ENCODE measurements at regions not wholly inside any gene's neighbourhood (a gene's known extent, or its start where the extent isn't known, plus 50 kb on each side); places are given as distances from the start of the nearest gene placed in this dataset.
"Not testable (repeated sequence)": the region's sequence is repeated elsewhere in the genome, so short reads cannot be mapped to it uniquely, and the experiment has no call there.

GRCh38 chrX:132302687-132303086 lies 83.4 kb upstream of the RAP2C start:
- not testable (repeated sequence) for H3K4me1 Mint-ChIP-seq (ENCODE audit: low read depth, unreplicated experiment); H3K27ac Mint-ChIP-seq (ENCODE audit: unreplicated experiment); H3K27me3 ChIP-seq (ENCODE audit: insufficient read depth, low read length); H3K4me1 ChIP-seq (ENCODE audit: insufficient read depth, low read length); H3K27ac ChIP-seq (ENCODE audit: low read depth, low read length); H2AFZ ChIP-seq (ENCODE audit: low read depth, low read length); H3K4me3 Mint-ChIP-seq (ENCODE audit: unreplicated experiment); H3K79me2 ChIP-seq (ENCODE audit: insufficient read depth, low read length); H3K36me3 Mint-ChIP-seq (ENCODE audit: low read depth, unreplicated experiment); H3K9ac ChIP-seq (ENCODE audit: low read length); DNase-seq (ENCODE audit: low read depth); H3K9me3 ChIP-seq (ENCODE audit: insufficient read depth, low read depth, low read length); H3K4me2 ChIP-seq (ENCODE audit: low read length); H3K4me3 ChIP-seq (ENCODE audit: insufficient read depth, low read depth, low read length); FAIRE-seq; H4K20me1 ChIP-seq (ENCODE audit: insufficient read depth, low read length); H3K9me3 Mint-ChIP-seq (ENCODE audit: unreplicated experiment); H3K36me3 ChIP-seq (ENCODE audit: insufficient read depth, low read length); H3K27me3 Mint-ChIP-seq (ENCODE audit: low read depth, unreplicated experiment)

GRCh38 chrX:132294776-132295495 lies 75.7 kb upstream of the RAP2C start:
- no peaks in the 10 kb centered on the region for H3K4me1 ChIP-seq (ENCODE audit: insufficient read depth, low read length)
- no peaks in the 10 kb centered on the region for H3K36me3 Mint-ChIP-seq (ENCODE audit: low read depth, unreplicated experiment)
- H3K9ac ChIP-seq (ENCODE audit: low read length): no peak overlapping the region
- no peak overlapping the region for H3K27ac Mint-ChIP-seq (ENCODE audit: unreplicated experiment)
- H3K36me3 ChIP-seq (ENCODE audit: insufficient read depth, low read length): no peaks in the 10 kb centered on the region
- H3K79me2 ChIP-seq (ENCODE audit: insufficient read depth, low read length): no peaks in the 10 kb centered on the region
- no peak overlapping the region for H3K4me3 ChIP-seq (ENCODE audit: insufficient read depth, low read depth, low read length)
- no peaks in the 10 kb centered on the region for H3K9me3 ChIP-seq (ENCODE audit: insufficient read depth, low read depth, low read length)
- H3K4me1 Mint-ChIP-seq (ENCODE audit: low read depth, unreplicated experiment): no peaks in the 10 kb centered on the region
- DNase-seq (ENCODE audit: low read depth): no peak
- H2AFZ ChIP-seq (ENCODE audit: low read depth, low read length): no peak overlapping the region
- FAIRE-seq: no peak
- H3K9me3 Mint-ChIP-seq (ENCODE audit: unreplicated experiment): peaks cover 2% of the 10 kb centered on the region
- no peaks in the 10 kb centered on the region for H3K27me3 Mint-ChIP-seq (ENCODE audit: low read depth, unreplicated experiment)
- no peaks in the 10 kb centered on the region for H3K27me3 ChIP-seq (ENCODE audit: insufficient read depth, low read length)
- H3K4me2 ChIP-seq (ENCODE audit: low read length): no peak overlapping the region
- H3K27ac ChIP-seq (ENCODE audit: low read depth, low read length): no peak overlapping the region
- no peak overlapping the region for H3K4me3 Mint-ChIP-seq (ENCODE audit: unreplicated experiment)
- no peak for TF ChIP-seq EZH2 (IDR thresholded peaks at IDR 0.05; ENCODE audit: insufficient read depth, low read length)
- H4K20me1 ChIP-seq (ENCODE audit: insufficient read depth, low read length): no peaks in the 10 kb centered on the region

DNA sequence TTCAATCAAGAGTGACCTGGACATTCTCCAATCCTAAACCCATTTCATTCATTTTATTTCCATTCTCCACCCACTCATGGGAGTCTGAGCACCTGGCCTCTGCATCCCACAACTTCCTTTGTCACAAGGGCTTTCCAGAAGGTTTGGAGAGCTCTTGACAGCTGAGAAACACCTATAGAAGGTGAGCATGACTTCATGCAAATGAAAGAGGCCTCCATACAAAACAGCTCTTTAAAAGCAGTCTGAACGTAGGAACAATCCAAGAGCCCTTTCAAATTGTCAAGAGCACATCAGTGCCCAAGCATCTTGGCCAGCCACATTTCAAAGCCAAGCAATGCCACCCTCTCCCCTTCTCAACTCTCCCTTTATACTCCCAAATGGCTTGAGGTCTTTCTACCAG lies 74.9 kb upstream of the RAP2C start:
- no peak overlapping the region for H3K27ac ChIP-seq (ENCODE audit: low read depth, low read length)
- Mint-ChIP-seq H3K4me3 (ENCODE audit: unreplicated experiment) (no peak overlapping the region), H3K27me3 (ENCODE audit: low read depth, unreplicated experiment) (no peaks in the 10 kb centered on the region), H3K27ac (ENCODE audit: unreplicated experiment) (no peak overlapping the region), H3K9me3 (ENCODE audit: unreplicated experiment) (peaks cover 2% of the 10 kb centered on the region), H3K4me1 (ENCODE audit: low read depth, unreplicated experiment) (no peaks in the 10 kb centered on the region), H3K36me3 (ENCODE audit: low read depth, unreplicated experiment) (no peaks in the 10 kb centered on the region)
- H3K4me1 ChIP-seq (ENCODE audit: insufficient read depth, low read length): no peaks in the 10 kb centered on the region
- no peaks in the 10 kb centered on the region for H3K79me2 ChIP-seq (ENCODE audit: insufficient read depth, low read length)
- no peaks in the 10 kb centered on the region for H3K36me3 ChIP-seq (ENCODE audit: insufficient read depth, low read length)
- no peaks in the 10 kb centered on the region for H3K9me3 ChIP-seq (ENCODE audit: insufficient read depth, low read depth, low read length)
- peak; percentile 43 for FAIRE-seq
- no peak for TF ChIP-seq EZH2 (IDR thresholded peaks at IDR 0.05; ENCODE audit: insufficient read depth, low read length)
- TF ChIP-seq, protein P1, sequence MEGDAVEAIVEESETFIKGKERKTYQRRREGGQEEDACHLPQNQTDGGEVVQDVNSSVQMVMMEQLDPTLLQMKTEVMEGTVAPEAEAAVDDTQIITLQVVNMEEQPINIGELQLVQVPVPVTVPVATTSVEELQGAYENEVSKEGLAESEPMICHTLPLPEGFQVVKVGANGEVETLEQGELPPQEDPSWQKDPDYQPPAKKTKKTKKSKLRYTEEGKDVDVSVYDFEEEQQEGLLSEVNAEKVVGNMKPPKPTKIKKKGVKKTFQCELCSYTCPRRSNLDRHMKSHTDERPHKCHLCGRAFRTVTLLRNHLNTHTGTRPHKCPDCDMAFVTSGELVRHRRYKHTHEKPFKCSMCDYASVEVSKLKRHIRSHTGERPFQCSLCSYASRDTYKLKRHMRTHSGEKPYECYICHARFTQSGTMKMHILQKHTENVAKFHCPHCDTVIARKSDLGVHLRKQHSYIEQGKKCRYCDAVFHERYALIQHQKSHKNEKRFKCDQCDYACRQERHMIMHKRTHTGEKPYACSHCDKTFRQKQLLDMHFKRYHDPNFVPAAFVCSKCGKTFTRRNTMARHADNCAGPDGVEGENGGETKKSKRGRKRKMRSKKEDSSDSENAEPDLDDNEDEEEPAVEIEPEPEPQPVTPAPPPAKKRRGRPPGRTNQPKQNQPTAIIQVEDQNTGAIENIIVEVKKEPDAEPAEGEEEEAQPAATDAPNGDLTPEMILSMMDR (IDR thresholded peaks at IDR 0.05; ENCODE audit: insufficient read depth, low read depth, low read length): no peak
- H3K27me3 ChIP-seq (ENCODE audit: insufficient read depth, low read length): no peaks in the 10 kb centered on the region
- no peak overlapping the region for H2AFZ ChIP-seq (ENCODE audit: low read depth, low read length)
- DNase-seq (ENCODE audit: low read depth): no peak
- no peaks in the 10 kb centered on the region for H4K20me1 ChIP-seq (ENCODE audit: insufficient read depth, low read length)
- H3K4me2 ChIP-seq (ENCODE audit: low read length): no peak overlapping the region
- H3K9ac ChIP-seq (ENCODE audit: low read length): no peak overlapping the region
- H3K4me3 ChIP-seq (ENCODE audit: insufficient read depth, low read depth, low read length): no peak overlapping the region
